GM19324 (cell line): ENCODE measurements at regions not wholly inside any gene's neighbourhood (a gene's known extent, or its start where the extent isn't known, plus 50 kb on each side); places are given as distances from the start of the nearest gene placed in this dataset.

Source experiments
- ATAC-seq: cut with Tn5 transposase; IDR thresholded peaks from one replicate; pipeline ENCODE4 v1.9.1; 2021; ENCODE audit warnings: mild to moderate bottlenecking, moderate library complexity; ENCODE audit not compliant: unreplicated experiment, low FRiP score

- ATAC-seq = no peak
These were observed 103.0 kb upstream of the TBL1XR1 start for GRCh38 chr3:177300039-177300833.

- no peak for ATAC-seq
These were observed 103.6 kb upstream of the TBL1XR1 start for GRCh38 chr3:177300842-177301241.

- ATAC-seq = no peak
These were observed 109.0 kb upstream of the TBL1XR1 start for GRCh38 chr3:177306252-177306651.

GRCh38 chr3:177307391-177307790, 110.1 kb upstream of the TBL1XR1 start:
- no peak for ATAC-seq

GRCh38 chr3:177307826-177308225, 110.5 kb upstream of the TBL1XR1 start:
- no peak for ATAC-seq

- ATAC-seq = no peak
These were observed 111.0 kb upstream of the TBL1XR1 start for GRCh38 chr3:177308286-177308685.

- ATAC-seq = no peak
These were observed 111.6 kb upstream of the TBL1XR1 start for GRCh38 chr3:177308911-177309310.

- ATAC-seq = no peak
These were observed 115.2 kb upstream of the TBL1XR1 start for GRCh38 chr3:177312491-177312890.

GRCh38 chr3:177314897-177315296, 117.6 kb upstream of the TBL1XR1 start:
- ATAC-seq = no peak

- no peak for ATAC-seq
These were observed 120.0 kb upstream of the TBL1XR1 start for GRCh38 chr3:177317247-177317646.

GRCh38 chr3:177318559-177318958, 121.3 kb upstream of the TBL1XR1 start:
- no peak for ATAC-seq

- peak; percentile 57 for ATAC-seq
These were observed 123.5 kb upstream of the TBL1XR1 start for GRCh38 chr3:177320765-177321247.

- no peak for ATAC-seq
These were observed 124.5 kb upstream of the TBL1XR1 start for GRCh38 chr3:177321819-177322218.

- no peak for ATAC-seq
These were observed 125.6 kb upstream of the TBL1XR1 start for GRCh38 chr3:177322881-177323280.

- no peak for ATAC-seq
These were observed 132.6 kb upstream of the TBL1XR1 start for GRCh38 chr3:177329854-177330253.

GRCh38 chr3:177330779-177331178, 133.5 kb upstream of the TBL1XR1 start:
- no peak for ATAC-seq

- no peak for ATAC-seq
These were observed 134.0 kb upstream of the TBL1XR1 start for GRCh38 chr3:177331203-177331835.

GRCh38 chr3:177332955-177333354, 135.7 kb upstream of the TBL1XR1 start:
- no peak for ATAC-seq

GRCh38 chr3:177333533-177334520, 136.5 kb upstream of the TBL1XR1 start:
- no peak for ATAC-seq

- no peak for ATAC-seq
These were observed 137.5 kb upstream of the TBL1XR1 start for GRCh38 chr3:177334803-177335202.

- no peak for ATAC-seq
These were observed 138.4 kb upstream of the TBL1XR1 start for GRCh38 chr3:177335728-177336127.
